WERI-Rb-1 (cell line): ENCODE measurements at regions not wholly inside any gene's neighbourhood (a gene's known extent, or its start where the extent isn't known, plus 50 kb on each side); places are given as distances from the start of the nearest gene placed in this dataset.
"Not testable (repeated sequence)": the region's sequence is repeated elsewhere in the genome, so short reads cannot be mapped to it uniquely, and the experiment has no call there.

ENCODE experiments used
- DNase-seq: peaks from one replicate; pipeline ENCODE4 v3.0.0-alpha.2; 2020
- H3K27ac ChIP-seq: fragments of 250-450 bp; sonication (Bioruptor Pico); 2 replicates; pipeline ENCODE4 v1.5.1; 2020; ENCODE audit warnings: mild to moderate bottlenecking, moderate library complexity
- H3K27me3 ChIP-seq: fragments of 250-450 bp; sonication (Bioruptor Pico); 2 replicates; pipeline ENCODE4 v1.5.1; 2021; ENCODE audit warnings: mild to moderate bottlenecking, low read depth, moderate library complexity; ENCODE audit not compliant: insufficient read depth, severe bottlenecking
- H3K36me3 ChIP-seq: fragments of 250-450 bp; sonication (Bioruptor Pico); 2 replicates; pipeline ENCODE4 v1.5.1; 2020; ENCODE audit warnings: mild to moderate bottlenecking, moderate library complexity
- H3K4me3 ChIP-seq: 2 replicates; pipeline ENCODE4 v1.5.1; 2011; ENCODE audit warnings: low read depth, mild to moderate bottlenecking, control low read depth, low read length
- H3K9me3 ChIP-seq: fragments of 250-450 bp; sonication (Bioruptor Pico); 2 replicates; pipeline ENCODE4 v1.5.1; 2021; ENCODE audit warnings: mild to moderate bottlenecking, moderate library complexity; ENCODE audit not compliant: severe bottlenecking
- TF ChIP-seq, protein P1 (sequence below): IDR thresholded peaks from 2 replicates; pipeline ENCODE4 v1.5.1; 2011; ENCODE audit warnings: low read depth, mild to moderate bottlenecking, control low read depth, inconsistent platforms, low read length

DNA sequence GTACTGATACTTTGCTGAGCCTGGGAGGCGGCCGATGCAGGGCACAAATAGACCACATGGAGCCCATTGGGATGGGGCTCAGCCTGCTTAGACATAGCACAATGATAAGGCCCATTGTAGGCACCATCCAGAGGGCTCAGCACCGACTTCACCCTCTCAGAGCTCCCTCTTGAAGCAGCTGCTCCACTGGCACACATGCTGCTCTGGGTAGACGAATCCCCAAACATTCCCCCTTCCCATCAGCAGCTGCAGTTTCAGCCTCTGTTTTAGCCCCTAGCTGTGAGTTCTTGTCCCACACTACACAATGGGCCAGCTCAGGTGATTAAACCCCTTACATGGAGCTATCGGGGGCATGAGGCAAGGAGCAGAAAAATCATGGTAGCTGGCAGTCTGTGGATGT lies 174.1 kb downstream of the RGS9 start:
- H3K36me3 ChIP-seq = no peaks in the 10 kb centered on the region
- DNase-seq = no peak
- H3K27ac ChIP-seq = no peak overlapping the region
- H3K4me3 ChIP-seq = no peak overlapping the region
- TF ChIP-seq, protein P1, sequence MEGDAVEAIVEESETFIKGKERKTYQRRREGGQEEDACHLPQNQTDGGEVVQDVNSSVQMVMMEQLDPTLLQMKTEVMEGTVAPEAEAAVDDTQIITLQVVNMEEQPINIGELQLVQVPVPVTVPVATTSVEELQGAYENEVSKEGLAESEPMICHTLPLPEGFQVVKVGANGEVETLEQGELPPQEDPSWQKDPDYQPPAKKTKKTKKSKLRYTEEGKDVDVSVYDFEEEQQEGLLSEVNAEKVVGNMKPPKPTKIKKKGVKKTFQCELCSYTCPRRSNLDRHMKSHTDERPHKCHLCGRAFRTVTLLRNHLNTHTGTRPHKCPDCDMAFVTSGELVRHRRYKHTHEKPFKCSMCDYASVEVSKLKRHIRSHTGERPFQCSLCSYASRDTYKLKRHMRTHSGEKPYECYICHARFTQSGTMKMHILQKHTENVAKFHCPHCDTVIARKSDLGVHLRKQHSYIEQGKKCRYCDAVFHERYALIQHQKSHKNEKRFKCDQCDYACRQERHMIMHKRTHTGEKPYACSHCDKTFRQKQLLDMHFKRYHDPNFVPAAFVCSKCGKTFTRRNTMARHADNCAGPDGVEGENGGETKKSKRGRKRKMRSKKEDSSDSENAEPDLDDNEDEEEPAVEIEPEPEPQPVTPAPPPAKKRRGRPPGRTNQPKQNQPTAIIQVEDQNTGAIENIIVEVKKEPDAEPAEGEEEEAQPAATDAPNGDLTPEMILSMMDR = no peak
- H3K27me3 ChIP-seq = peaks cover 44% of the 10 kb centered on the region
- no peaks in the 10 kb centered on the region for H3K9me3 ChIP-seq

DNA sequence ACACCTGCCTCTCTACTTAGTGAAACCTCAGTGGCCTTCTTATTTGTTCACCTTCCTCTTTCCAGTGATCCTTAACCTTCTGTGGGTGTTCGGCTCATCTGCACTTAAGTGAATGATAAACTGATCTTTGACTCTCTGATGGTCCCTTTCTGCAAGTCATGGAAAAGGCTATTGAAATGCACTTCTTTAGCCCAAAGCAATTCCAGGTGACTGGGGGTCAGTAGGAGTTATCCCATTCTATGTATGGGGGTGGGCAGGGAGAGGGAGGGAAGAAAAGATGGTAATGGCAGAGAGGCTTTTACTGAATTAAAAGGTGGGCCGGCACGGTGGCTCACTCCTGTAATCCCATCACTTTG lies 170.8 kb downstream of the RGS9 start:
- no peak for DNase-seq
- no peak overlapping the region for H3K27ac ChIP-seq
- no peaks in the 10 kb centered on the region for H3K36me3 ChIP-seq
- TF ChIP-seq, protein P1 = no peak
- no peak overlapping the region for H3K4me3 ChIP-seq
- H3K9me3 ChIP-seq = peaks cover 9% of the 10 kb centered on the region
- H3K27me3 ChIP-seq = peaks cover 23% of the 10 kb centered on the region

DNA sequence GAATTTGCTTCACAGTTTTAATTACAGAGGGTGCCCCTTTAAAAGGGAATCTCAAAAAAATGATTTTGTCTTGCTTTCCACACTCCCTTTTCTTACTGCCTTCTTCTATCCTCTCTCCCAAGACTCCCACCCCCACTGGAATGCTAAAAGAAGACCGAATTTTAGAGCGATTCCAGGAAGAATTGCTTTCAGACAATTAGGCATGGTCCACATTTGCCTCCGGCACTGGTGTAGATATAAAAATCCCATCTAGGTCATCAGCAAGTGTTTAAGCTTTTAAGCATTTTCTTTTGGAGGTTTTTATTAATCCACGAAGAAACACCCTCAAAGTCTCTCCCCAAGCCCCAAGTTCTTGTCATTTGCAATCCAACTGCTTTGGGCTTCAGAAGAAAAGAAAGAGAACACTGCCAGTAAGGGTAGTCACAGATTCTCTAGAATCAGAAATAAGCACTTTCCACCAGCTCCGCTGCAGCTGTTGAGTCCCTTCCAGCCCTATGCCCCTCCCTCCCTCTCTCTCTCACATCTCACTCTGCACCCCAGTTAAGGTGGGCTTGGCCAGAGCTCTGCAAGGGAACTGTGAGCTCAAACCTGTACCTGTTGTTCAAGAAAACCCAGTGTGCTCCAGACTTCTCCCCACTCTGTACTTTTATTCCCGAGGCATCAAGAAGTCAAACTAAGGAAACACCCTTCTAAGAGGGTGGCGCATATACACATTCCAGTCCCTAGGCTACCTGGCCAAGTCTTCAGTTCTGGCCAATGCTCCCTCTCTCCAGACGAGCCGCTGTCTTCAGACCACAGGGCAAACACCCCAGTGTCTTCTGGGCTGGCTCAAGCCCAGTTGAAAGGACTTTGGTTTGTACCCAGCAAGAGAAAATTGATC lies 170.2 kb downstream of the RGS9 start:
- no peak overlapping the region for H3K4me3 ChIP-seq
- H3K27ac ChIP-seq = no peak overlapping the region
- DNase-seq = no peak
- TF ChIP-seq, protein P1 = no peak
- no peaks in the 10 kb centered on the region for H3K36me3 ChIP-seq
- H3K27me3 ChIP-seq = peaks cover 21% of the 10 kb centered on the region
- peaks cover 11% of the 10 kb centered on the region for H3K9me3 ChIP-seq

DNA sequence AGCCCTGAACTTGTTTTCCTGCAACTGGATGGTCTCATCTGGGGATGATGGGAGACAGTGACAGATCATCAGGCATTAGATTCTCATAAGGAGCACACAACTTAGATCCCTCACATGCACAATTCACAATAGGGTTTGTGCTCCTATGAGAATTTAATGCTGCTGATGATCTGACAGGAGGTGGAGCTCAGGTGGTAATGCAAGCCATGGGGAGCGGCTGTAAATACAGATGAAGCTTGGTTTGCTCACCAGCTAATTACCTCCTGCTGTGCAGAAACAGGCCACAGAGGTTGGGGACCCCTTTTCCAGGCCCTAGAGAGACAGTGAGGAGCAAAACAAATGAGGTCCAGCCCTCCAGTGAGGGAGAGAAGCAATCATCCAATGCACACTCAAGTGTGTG lies 168.6 kb downstream of the RGS9 start:
- no peak for DNase-seq
- no peaks in the 10 kb centered on the region for H3K36me3 ChIP-seq
- TF ChIP-seq, protein P1 = no peak
- peaks cover 17% of the 10 kb centered on the region for H3K27me3 ChIP-seq
- H3K27ac ChIP-seq = no peak overlapping the region
- H3K9me3 ChIP-seq = peaks cover 11% of the 10 kb centered on the region
- no peak overlapping the region for H3K4me3 ChIP-seq

DNA sequence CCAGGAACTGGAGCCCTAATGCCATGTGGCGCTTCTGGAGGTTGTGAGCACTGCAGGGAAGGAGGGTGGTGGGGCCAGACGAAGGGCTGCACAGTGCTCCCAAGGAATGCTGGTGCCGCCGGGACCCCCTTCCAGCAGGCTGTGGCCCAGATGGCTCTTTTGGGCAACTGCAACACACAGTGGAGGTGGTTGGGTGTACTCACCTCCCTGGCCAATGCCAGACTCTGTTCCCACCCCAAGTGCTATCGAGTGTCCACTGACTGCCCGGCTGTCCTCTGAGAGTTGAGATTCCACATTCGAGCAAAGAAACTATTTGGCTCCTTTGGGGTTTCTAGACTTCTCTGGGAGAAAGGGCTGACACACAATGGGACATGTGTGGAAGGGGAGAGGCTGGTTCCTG lies 167.9 kb downstream of the RGS9 start:
- TF ChIP-seq, protein P1 = no peak
- Histone ChIP-seq H3K27ac (no peak overlapping the region), H3K4me3 (no peak overlapping the region), H3K36me3 (no peaks in the 10 kb centered on the region), H3K9me3 (peaks cover 11% of the 10 kb centered on the region), H3K27me3 (peaks cover 22% of the 10 kb centered on the region)
- no peak for DNase-seq

DNA sequence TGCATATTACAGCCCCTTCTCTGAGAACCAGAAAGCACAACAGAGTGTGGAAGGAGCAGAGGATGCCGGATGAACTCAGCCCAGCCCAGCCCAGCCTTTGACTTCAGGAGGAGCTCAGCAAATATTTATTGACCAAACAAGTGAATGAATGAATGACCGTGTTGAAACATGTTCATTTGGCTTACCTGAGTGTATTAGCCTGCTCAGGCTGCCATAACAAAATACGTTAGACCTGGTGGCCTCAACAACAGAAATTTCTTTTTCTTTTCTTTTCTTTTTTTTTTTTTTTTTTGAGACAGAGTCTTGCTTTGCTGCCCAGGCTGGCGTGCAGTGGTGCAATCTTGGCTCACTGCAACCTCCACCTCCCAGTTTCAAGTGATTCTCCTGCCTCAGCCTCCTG lies 164.7 kb downstream of the RGS9 start:
- H3K4me3 ChIP-seq, H3K36me3 ChIP-seq, H3K27ac ChIP-seq, DNase-seq: not testable (repeated sequence)
- peaks cover 17% of the 10 kb centered on the region for H3K9me3 ChIP-seq
- H3K27me3 ChIP-seq = peaks cover 20% of the 10 kb centered on the region
